Fibroblast of mammary gland (primary cell): ENCODE measurements at regions not wholly inside any gene's neighbourhood (a gene's known extent, or its start where the extent isn't known, plus 50 kb on each side); places are given as distances from the start of the nearest gene placed in this dataset.

Experiments
- DNase-seq: peaks from one replicate; pipeline ENCODE4 v3.0.0-alpha.2; 2010; ENCODE audit warnings: low read depth
- H3K4me3 ChIP-seq: 2 replicates; pipeline ENCODE4 v1.5.1; 2011; ENCODE audit warnings: low read depth, mild to moderate bottlenecking, low read length, moderate library complexity; ENCODE audit not compliant: control insufficient read depth
- CTCF ChIP-seq: conservative IDR thresholded peaks from 2 replicates; pipeline ENCODE4 v1.5.1; 2011; ENCODE audit warnings: low read depth, low read length, inconsistent platforms; ENCODE audit not compliant: control insufficient read depth, insufficient read depth

- H3K4me3 ChIP-seq: no peak overlapping the region
- TF ChIP-seq CTCF: no peak
- DNase-seq: no peak
These were observed 687.5 kb upstream of the FBXO33 start for GRCh38 chr14:40119765-40120164.

- DNase-seq: no peak
- TF ChIP-seq CTCF: no peak
- H3K4me3 ChIP-seq: no peak overlapping the region
These were observed 687.1 kb upstream of the FBXO33 start for GRCh38 chr14:40119321-40119720.

- no peak overlapping the region for H3K4me3 ChIP-seq
- DNase-seq: no peak
- no peak for TF ChIP-seq CTCF
These were observed 683.4 kb upstream of the FBXO33 start for GRCh38 chr14:40115583-40115982.

GRCh38 chr14:40113671-40114070 is 681.4 kb upstream of the FBXO33 start:
- H3K4me3 ChIP-seq: no peak overlapping the region
- TF ChIP-seq CTCF: no peak
- DNase-seq: no peak

GRCh38 chr14:40100544-40101196 is 668.4 kb upstream of the FBXO33 start:
- no peak for DNase-seq
- TF ChIP-seq CTCF: no peak
- no peak overlapping the region for H3K4me3 ChIP-seq

GRCh38 chr14:40099316-40099715 is 667.1 kb upstream of the FBXO33 start:
- DNase-seq: no peak
- TF ChIP-seq CTCF: no peak

GRCh38 chr14:40098468-40098867 is 666.2 kb upstream of the FBXO33 start:
- TF ChIP-seq CTCF: no peak
- H3K4me3 ChIP-seq: no peak overlapping the region
- no peak for DNase-seq

More at GRCh38 chr14:40099316-40099715, 667.1 kb upstream of the FBXO33 start:
- H3K4me3 ChIP-seq: no peak overlapping the region
